GM12864 (cell line): ENCODE measurements at regions not wholly inside any gene's neighbourhood (a gene's known extent, or its start where the extent isn't known, plus 50 kb on each side); places are given as distances from the start of the nearest gene placed in this dataset.

Source experiments
- DNase-seq: peaks from one replicate; pipeline ENCODE4 v3.0.0-alpha.2; 2011; ENCODE audit warnings: low read depth
- H3K4me3 ChIP-seq: 2 replicates; pipeline ENCODE4 v1.5.1; 2011; ENCODE audit warnings: mild to moderate bottlenecking, low read depth, low read length, control low read depth
- CTCF ChIP-seq: IDR thresholded peaks from 2 replicates; pipeline ENCODE4 v1.5.1; 2011; ENCODE audit warnings: low read depth, mild to moderate bottlenecking, moderate library complexity, low read length, control low read depth, inconsistent platforms; ENCODE audit errors: missing control alignments

GRCh38 chr1:88124614-88125013 is 559.5 kb upstream of the PKN2 start:
- no peak for DNase-seq
- no peak for TF ChIP-seq CTCF
- no peak overlapping the region for H3K4me3 ChIP-seq

GRCh38 chr1:88126467-88126866 is 557.6 kb upstream of the PKN2 start:
- TF ChIP-seq CTCF = no peak
- no peak for DNase-seq
- H3K4me3 ChIP-seq = no peak overlapping the region

GRCh38 chr1:88133991-88134390 is 550.1 kb upstream of the PKN2 start:
- H3K4me3 ChIP-seq = no peak overlapping the region
- no peak for DNase-seq
- no peak for TF ChIP-seq CTCF

GRCh38 chr1:88134983-88135921 is 548.8 kb upstream of the PKN2 start:
- TF ChIP-seq CTCF = no peak
- no peak for DNase-seq
- H3K4me3 ChIP-seq = no peak overlapping the region

GRCh38 chr1:88139633-88140032 is 544.4 kb upstream of the PKN2 start:
- TF ChIP-seq CTCF = no peak
- H3K4me3 ChIP-seq = no peak overlapping the region
- DNase-seq = no peak

- no peak for TF ChIP-seq CTCF
- DNase-seq = no peak
- no peak overlapping the region for H3K4me3 ChIP-seq
These were observed 543.7 kb upstream of the PKN2 start for GRCh38 chr1:88140325-88140724.
